H1 (cell line): ENCODE measurements at regions not wholly inside any gene's neighbourhood (a gene's known extent, or its start where the extent isn't known, plus 50 kb on each side); places are given as distances from the start of the nearest gene placed in this dataset.

Experiments used
- CHD2 ChIP-seq: IDR thresholded peaks from 2 replicates; pipeline ENCODE4 v1.6.1; 2012; ENCODE audit warnings: low read length, improper control_type of control experiment
- CTCF ChIP-seq, 3 experiments: IDR thresholded peaks; 1 replicate in 2 of 3; 2 replicates in 1 of 3; pipeline versions ENCODE4 v1.5.1 to v1.6.1; 2011; ENCODE audit warnings: low read length in 3 of 3, mild to moderate bottlenecking in 3 of 3, inconsistent platforms in 2 of 3, low read depth in 1 of 3, moderate library complexity in 1 of 3; ENCODE audit not compliant: insufficient read depth in 1 of 3; ENCODE audit errors: control extremely low read depth in 1 of 3
- HDAC6 ChIP-seq: IDR thresholded peaks from one replicate; pipeline ENCODE4 v1.7.1; 2012; ENCODE audit warnings: low read depth, mild to moderate bottlenecking, inconsistent platforms, low read length, moderate library complexity
- TBP ChIP-seq: IDR thresholded peaks from 2 replicates; pipeline ENCODE4 v1.6.1; 2011; ENCODE audit warnings: low read depth, low read length, improper control_type of control experiment
- TF ChIP-seq, protein P1 (sequence below): fragments of 300-600 bp; sonication (generic); IDR thresholded peaks from 2 replicates; pipeline ENCODE4 v1.7.1; 2012; ENCODE audit warnings: low read length, moderate library complexity, mild to moderate bottlenecking, inconsistent platforms; ENCODE audit not compliant: insufficient replicate concordance

GRCh38 chr5:42241636-42242035 is 181.6 kb upstream of the GHR start (continued):
- no peak for TF ChIP-seq CTCF (IDR thresholded peaks at IDR 0.05; ENCODE audit: control extremely low read depth in 1 of 3, insufficient read depth in 1 of 3, low read depth in 1 of 3, low read length in 3 of 3)
- no peak for TF ChIP-seq TBP
- TF ChIP-seq HDAC6: no peak
- TF ChIP-seq CHD2: no peak
- TF ChIP-seq, protein P1, sequence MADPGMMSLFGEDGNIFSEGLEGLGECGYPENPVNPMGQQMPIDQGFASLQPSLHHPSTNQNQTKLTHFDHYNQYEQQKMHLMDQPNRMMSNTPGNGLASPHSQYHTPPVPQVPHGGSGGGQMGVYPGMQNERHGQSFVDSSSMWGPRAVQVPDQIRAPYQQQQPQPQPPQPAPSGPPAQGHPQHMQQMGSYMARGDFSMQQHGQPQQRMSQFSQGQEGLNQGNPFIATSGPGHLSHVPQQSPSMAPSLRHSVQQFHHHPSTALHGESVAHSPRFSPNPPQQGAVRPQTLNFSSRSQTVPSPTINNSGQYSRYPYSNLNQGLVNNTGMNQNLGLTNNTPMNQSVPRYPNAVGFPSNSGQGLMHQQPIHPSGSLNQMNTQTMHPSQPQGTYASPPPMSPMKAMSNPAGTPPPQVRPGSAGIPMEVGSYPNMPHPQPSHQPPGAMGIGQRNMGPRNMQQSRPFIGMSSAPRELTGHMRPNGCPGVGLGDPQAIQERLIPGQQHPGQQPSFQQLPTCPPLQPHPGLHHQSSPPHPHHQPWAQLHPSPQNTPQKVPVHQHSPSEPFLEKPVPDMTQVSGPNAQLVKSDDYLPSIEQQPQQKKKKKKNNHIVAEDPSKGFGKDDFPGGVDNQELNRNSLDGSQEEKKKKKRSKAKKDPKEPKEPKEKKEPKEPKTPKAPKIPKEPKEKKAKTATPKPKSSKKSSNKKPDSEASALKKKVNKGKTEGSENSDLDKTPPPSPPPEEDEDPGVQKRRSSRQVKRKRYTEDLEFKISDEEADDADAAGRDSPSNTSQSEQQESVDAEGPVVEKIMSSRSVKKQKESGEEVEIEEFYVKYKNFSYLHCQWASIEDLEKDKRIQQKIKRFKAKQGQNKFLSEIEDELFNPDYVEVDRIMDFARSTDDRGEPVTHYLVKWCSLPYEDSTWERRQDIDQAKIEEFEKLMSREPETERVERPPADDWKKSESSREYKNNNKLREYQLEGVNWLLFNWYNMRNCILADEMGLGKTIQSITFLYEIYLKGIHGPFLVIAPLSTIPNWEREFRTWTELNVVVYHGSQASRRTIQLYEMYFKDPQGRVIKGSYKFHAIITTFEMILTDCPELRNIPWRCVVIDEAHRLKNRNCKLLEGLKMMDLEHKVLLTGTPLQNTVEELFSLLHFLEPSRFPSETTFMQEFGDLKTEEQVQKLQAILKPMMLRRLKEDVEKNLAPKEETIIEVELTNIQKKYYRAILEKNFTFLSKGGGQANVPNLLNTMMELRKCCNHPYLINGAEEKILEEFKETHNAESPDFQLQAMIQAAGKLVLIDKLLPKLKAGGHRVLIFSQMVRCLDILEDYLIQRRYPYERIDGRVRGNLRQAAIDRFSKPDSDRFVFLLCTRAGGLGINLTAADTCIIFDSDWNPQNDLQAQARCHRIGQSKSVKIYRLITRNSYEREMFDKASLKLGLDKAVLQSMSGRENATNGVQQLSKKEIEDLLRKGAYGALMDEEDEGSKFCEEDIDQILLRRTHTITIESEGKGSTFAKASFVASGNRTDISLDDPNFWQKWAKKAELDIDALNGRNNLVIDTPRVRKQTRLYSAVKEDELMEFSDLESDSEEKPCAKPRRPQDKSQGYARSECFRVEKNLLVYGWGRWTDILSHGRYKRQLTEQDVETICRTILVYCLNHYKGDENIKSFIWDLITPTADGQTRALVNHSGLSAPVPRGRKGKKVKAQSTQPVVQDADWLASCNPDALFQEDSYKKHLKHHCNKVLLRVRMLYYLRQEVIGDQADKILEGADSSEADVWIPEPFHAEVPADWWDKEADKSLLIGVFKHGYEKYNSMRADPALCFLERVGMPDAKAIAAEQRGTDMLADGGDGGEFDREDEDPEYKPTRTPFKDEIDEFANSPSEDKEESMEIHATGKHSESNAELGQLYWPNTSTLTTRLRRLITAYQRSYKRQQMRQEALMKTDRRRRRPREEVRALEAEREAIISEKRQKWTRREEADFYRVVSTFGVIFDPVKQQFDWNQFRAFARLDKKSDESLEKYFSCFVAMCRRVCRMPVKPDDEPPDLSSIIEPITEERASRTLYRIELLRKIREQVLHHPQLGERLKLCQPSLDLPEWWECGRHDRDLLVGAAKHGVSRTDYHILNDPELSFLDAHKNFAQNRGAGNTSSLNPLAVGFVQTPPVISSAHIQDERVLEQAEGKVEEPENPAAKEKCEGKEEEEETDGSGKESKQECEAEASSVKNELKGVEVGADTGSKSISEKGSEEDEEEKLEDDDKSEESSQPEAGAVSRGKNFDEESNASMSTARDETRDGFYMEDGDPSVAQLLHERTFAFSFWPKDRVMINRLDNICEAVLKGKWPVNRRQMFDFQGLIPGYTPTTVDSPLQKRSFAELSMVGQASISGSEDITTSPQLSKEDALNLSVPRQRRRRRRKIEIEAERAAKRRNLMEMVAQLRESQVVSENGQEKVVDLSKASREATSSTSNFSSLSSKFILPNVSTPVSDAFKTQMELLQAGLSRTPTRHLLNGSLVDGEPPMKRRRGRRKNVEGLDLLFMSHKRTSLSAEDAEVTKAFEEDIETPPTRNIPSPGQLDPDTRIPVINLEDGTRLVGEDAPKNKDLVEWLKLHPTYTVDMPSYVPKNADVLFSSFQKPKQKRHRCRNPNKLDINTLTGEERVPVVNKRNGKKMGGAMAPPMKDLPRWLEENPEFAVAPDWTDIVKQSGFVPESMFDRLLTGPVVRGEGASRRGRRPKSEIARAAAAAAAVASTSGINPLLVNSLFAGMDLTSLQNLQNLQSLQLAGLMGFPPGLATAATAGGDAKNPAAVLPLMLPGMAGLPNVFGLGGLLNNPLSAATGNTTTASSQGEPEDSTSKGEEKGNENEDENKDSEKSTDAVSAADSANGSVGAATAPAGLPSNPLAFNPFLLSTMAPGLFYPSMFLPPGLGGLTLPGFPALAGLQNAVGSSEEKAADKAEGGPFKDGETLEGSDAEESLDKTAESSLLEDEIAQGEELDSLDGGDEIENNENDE: no peak
